ENCODE measurements at regions not wholly inside any gene's neighbourhood (a gene's known extent, or its start where the extent isn't known, plus 50 kb on each side); places are given as distances from the start of the nearest gene placed in this dataset.

GRCh38 chr5:133870661-133871060, 97.8 kb downstream of the C5orf15 start:
- TF ChIP-seq CTCF (IDR thresholded peaks at IDR 0.05) (no peak), POLR2A (IDR thresholded peaks at IDR 0.05) (no peak)

All from adrenal gland (tissue), 5 donors.